Stimulated activated CD4-positive, alpha-beta T cell treated with anti-CD3 and anti-CD28 coated beads, TNF-alpha, amount 100 ng/mL, for 24 hours (primary cell): ENCODE measurements at regions not wholly inside any gene's neighbourhood (a gene's known extent, or its start where the extent isn't known, plus 50 kb on each side); places are given as distances from the start of the nearest gene placed in this dataset.

Experiments
- DNase-seq, 3 experiments: peaks; one replicate each; pipeline ENCODE4 v3.0.0-alpha.2; 2020; ENCODE audit warnings: low read depth in 3 of 3

- no peak for DNase-seq
Observed at GRCh38 chrY:19357249-19357648, 387.3 kb downstream of the KDM5D start.

GRCh38 chrY:19356735-19357134 is 387.8 kb downstream of the KDM5D start:
- no peak for DNase-seq

- no peak for DNase-seq
Observed at GRCh38 chrY:19354857-19355173, 389.7 kb downstream of the KDM5D start.

- DNase-seq, result no peak
Observed at GRCh38 chrY:19354061-19354856, 390.3 kb downstream of the KDM5D start.

GRCh38 chrY:19351616-19352015 is 392.9 kb downstream of the KDM5D start:
- no peak for DNase-seq

GRCh38 chrY:19321701-19322100 is 422.8 kb downstream of the KDM5D start:
- DNase-seq, result no peak

- no peak for DNase-seq
Observed at GRCh38 chrY:19319135-19319534, 425.4 kb downstream of the KDM5D start.

- DNase-seq, result no peak
Observed at GRCh38 chrY:19317271-19317987, 427.1 kb downstream of the KDM5D start.

- no peak for DNase-seq
Observed at GRCh38 chrY:19307627-19308026, 436.9 kb downstream of the KDM5D start.

GRCh38 chrY:19303136-19303535 is 441.4 kb downstream of the KDM5D start:
- DNase-seq, result no peak

GRCh38 chrY:19290925-19291324 is 453.6 kb downstream of the KDM5D start:
- DNase-seq, result no peak

- DNase-seq, result no peak
Observed at GRCh38 chrY:19274076-19274475, 470.4 kb downstream of the KDM5D start.

- no peak for DNase-seq
Observed at GRCh38 chrY:19268331-19268730, 476.2 kb downstream of the KDM5D start.

GRCh38 chrY:19265404-19265803 is 479.1 kb downstream of the KDM5D start:
- no peak for DNase-seq

- no peak for DNase-seq
Observed at GRCh38 chrY:19262310-19262709, 482.2 kb downstream of the KDM5D start.

- peak in 1 of 3 experiments; percentile 5 for DNase-seq
Observed at GRCh38 chrY:19232276-19232994, 458.9 kb upstream of the HSFY2 start.

GRCh38 chrY:19220784-19221183 is 447.2 kb upstream of the HSFY2 start:
- DNase-seq, result no peak

- no peak for DNase-seq
Observed at GRCh38 chrY:19208915-19209314, 435.4 kb upstream of the HSFY2 start.

GRCh38 chrY:19207048-19207447 is 433.5 kb upstream of the HSFY2 start:
- no peak for DNase-seq

- no peak for DNase-seq
Observed at GRCh38 chrY:19180824-19181223, 407.3 kb upstream of the HSFY2 start.

GRCh38 chrY:19168202-19168565 is 394.6 kb upstream of the HSFY2 start:
- no peak for DNase-seq

- no peak for DNase-seq
Observed at GRCh38 chrY:19167319-19168201, 394.0 kb upstream of the HSFY2 start.
